Endothelial cell of umbilical vein (primary cell): ENCODE measurements at regions not wholly inside any gene's neighbourhood (a gene's known extent, or its start where the extent isn't known, plus 50 kb on each side); places are given as distances from the start of the nearest gene placed in this dataset.

Experiments
- CTCF ChIP-seq, 2 donors: IDR thresholded peaks; 1 replicate in 1 of 2; 2 replicates in 1 of 2; pipeline ENCODE4 v1.5.1; 2011; ENCODE audit warnings: low read length in 2 of 2, mild to moderate bottlenecking in 2 of 2, moderate library complexity in 2 of 2, control low read depth in 1 of 2, inconsistent platforms in 1 of 2, low read depth in 1 of 2; ENCODE audit not compliant: insufficient read depth in 1 of 2; ENCODE audit errors: extremely low read depth in 1 of 2
- EZH2 ChIP-seq: IDR thresholded peaks from 2 replicates; pipeline ENCODE4 v1.6.1; 2012; ENCODE audit warnings: borderline replicate concordance, low read depth, mild to moderate bottlenecking, moderate library complexity, low read length, inconsistent platforms; ENCODE audit not compliant: severe bottlenecking
- FOS ChIP-seq: IDR thresholded peaks from 2 replicates; pipeline ENCODE4 v1.6.1; 2011; ENCODE audit warnings: mild to moderate bottlenecking, low read length, moderate library complexity, borderline replicate concordance; ENCODE audit not compliant: insufficient read depth
- GATA2 ChIP-seq: IDR thresholded peaks from 2 replicates; pipeline ENCODE4 v1.7.0; 2011; ENCODE audit warnings: low read depth, mild to moderate bottlenecking, moderate library complexity, mixed read lengths, low read length; ENCODE audit not compliant: insufficient read length, insufficient read depth
- MAX ChIP-seq: IDR thresholded peaks from 2 replicates; pipeline ENCODE4 v1.6.1; 2011; ENCODE audit not compliant: insufficient read depth, insufficient read length
- MYC ChIP-seq: IDR thresholded peaks from one replicate; pipeline ENCODE4 v1.6.1; 2011; ENCODE audit warnings: mild to moderate bottlenecking, low read depth, low read length
- POLR2A ChIP-seq: IDR thresholded peaks from 2 replicates; pipeline ENCODE4 v1.6.1; 2012; ENCODE audit warnings: low read depth, mild to moderate bottlenecking, control low read depth, low read length
- POLR2AphosphoS5 ChIP-seq: IDR thresholded peaks from 2 replicates; pipeline ENCODE4 v1.6.1; 2012; ENCODE audit warnings: low read depth, mild to moderate bottlenecking, control low read depth, low read length, moderate library complexity; ENCODE audit not compliant: insufficient read depth

- no peak for TF ChIP-seq CTCF (IDR thresholded peaks at IDR 0.05; ENCODE audit: extremely low read depth in 1 of 2, insufficient read depth in 1 of 2, low read depth in 1 of 2, low read length in 2 of 2)
- no peak for TF ChIP-seq POLR2AphosphoS5
- TF ChIP-seq POLR2A, result no peak
- TF ChIP-seq EZH2, result no peak
- TF ChIP-seq MAX, result no peak
- no peak for TF ChIP-seq MYC
- TF ChIP-seq GATA2, result no peak
- TF ChIP-seq FOS, result no peak
Observed at GRCh38 chr4:22593933-22594332, 78.1 kb upstream of the ADGRA3 start.
